SJSA1 (cell line): ENCODE measurements at regions not wholly inside any gene's neighbourhood (a gene's known extent, or its start where the extent isn't known, plus 50 kb on each side); places are given as distances from the start of the nearest gene placed in this dataset.
"Not testable (repeated sequence)": the region's sequence is repeated elsewhere in the genome, so short reads cannot be mapped to it uniquely, and the experiment has no call there.

ENCODE experiments used
- DNase-seq, 2 experiments: peaks; one replicate each; pipeline ENCODE4 v3.0.0-alpha.2; 2015 to 2020; ENCODE audit warnings: low spot score in 2 of 2, low read depth in 1 of 2
- H3K27ac ChIP-seq: fragments of 250-450 bp; sonication (Bioruptor Pico); 2 replicates; pipeline ENCODE4 v1.5.1; 2020; ENCODE audit warnings: mild to moderate bottlenecking, moderate library complexity
- H3K27me3 ChIP-seq: fragments of 250-450 bp; sonication (Bioruptor Pico); replicated peaks from 2 replicates; pipeline ENCODE4 v1.5.1; 2020; ENCODE audit warnings: mild to moderate bottlenecking, moderate library complexity
- H3K36me3 ChIP-seq: fragments of 250-450 bp; sonication (Bioruptor Pico); 2 replicates; pipeline ENCODE4 v1.5.1; 2020; ENCODE audit warnings: mild to moderate bottlenecking
- H3K4me1 ChIP-seq: fragments of 250-450 bp; sonication (Bioruptor Pico); replicated peaks from 2 replicates; pipeline ENCODE4 v1.6.1; 2021; ENCODE audit warnings: mild to moderate bottlenecking
- H3K4me3 ChIP-seq: fragments of 250-450 bp; sonication (Bioruptor Pico); 2 replicates; pipeline ENCODE4 v1.5.1; 2020; ENCODE audit warnings: mild to moderate bottlenecking
- H3K9me3 ChIP-seq: fragments of 250-450 bp; sonication (Bioruptor Pico); replicated peaks from 2 replicates; pipeline ENCODE4 v1.5.1; 2020; ENCODE audit warnings: mild to moderate bottlenecking

GRCh38 chr15:62346168-62346567, 181.1 kb upstream of the C2CD4B start:
- Histone ChIP-seq H3K9me3 (no peaks in the 10 kb centered on the region), H3K27ac (no peak overlapping the region), H3K4me3 (no peak overlapping the region), H3K27me3 (no peaks in the 10 kb centered on the region), H3K4me1 (no peaks in the 10 kb centered on the region), H3K36me3 (no peaks in the 10 kb centered on the region)
- no peak for DNase-seq

GRCh38 chr15:62348118-62348517, 183.0 kb upstream of the C2CD4B start:
- Histone ChIP-seq H3K4me3 (no peak overlapping the region), H3K4me1 (no peaks in the 10 kb centered on the region), H3K27ac (no peak overlapping the region), H3K27me3 (no peaks in the 10 kb centered on the region), H3K9me3 (no peaks in the 10 kb centered on the region), H3K36me3 (no peaks in the 10 kb centered on the region)
- DNase-seq: no peak

DNA sequence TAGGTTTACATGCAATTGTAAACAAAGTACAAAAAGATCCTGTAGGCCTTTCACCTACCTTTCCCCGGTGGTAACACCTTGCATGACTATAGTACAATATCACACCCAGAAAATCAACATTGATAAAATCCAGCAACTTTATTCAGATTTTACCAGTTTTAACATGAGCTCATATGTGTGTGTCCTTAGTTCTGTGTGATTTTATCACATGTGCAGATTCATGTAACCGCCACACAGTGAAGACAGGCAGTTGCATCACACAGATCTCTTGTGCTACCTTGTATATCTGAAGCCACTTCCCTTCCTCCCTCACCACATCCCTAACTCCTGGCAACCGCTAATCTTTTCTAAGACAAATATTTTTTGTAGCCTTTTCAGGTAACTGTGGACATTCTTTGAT, 183.5 kb upstream of the C2CD4B start:
- DNase-seq: no peak
- no peak overlapping the region for H3K4me3 ChIP-seq
- H3K27ac ChIP-seq: no peak overlapping the region
- no peaks in the 10 kb centered on the region for H3K27me3 ChIP-seq
- no peaks in the 10 kb centered on the region for H3K4me1 ChIP-seq
- no peaks in the 10 kb centered on the region for H3K36me3 ChIP-seq
- no peaks in the 10 kb centered on the region for H3K9me3 ChIP-seq

DNA sequence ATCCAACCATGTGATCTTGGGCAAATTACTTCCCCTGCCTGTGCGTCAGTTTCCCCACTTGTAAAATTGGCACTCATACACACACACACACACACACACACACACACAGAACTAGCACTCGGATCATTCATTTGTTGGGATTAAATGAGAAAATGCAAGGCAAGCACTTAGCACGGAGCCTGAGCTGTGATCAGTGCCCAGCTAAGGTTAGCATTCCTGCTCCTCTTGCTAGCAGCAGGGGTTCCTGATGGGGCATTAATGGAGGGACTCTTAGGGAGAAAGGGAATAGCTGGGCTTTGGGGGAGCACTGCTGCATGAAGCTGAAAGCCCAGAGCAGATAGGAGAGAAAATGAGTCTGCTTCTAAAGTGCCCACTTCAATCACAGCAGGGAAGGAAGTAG, 187.7 kb upstream of the C2CD4B start:
- no peak for DNase-seq
- Histone ChIP-seq H3K36me3 (no peaks in the 10 kb centered on the region), H3K27ac (no peak overlapping the region), H3K27me3 (0 out of 2 replicates have a peak, but pooled peaks cover 4% of the 10 kb centered on the region), H3K9me3 (no peaks in the 10 kb centered on the region), H3K4me1 (no peaks in the 10 kb centered on the region), H3K4me3 (no peak overlapping the region)

DNA sequence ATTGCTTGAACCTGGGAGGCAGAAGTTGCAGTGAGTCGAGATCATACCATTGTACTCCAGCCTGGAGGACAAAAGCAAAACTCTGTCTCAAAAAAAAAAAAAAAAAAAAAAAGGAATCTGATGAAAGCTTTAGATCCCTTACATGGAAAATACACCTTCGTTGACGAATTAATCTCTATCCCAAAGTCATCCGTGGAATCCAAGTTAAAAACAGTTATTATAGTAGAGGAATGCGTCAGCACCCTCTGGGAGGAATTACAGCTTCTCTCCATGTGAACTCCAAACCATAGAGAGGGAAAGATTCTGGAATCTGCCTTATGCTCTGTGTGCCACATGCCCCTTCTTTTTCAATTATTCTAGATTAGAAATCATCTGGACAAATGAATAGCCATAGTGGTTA, 192.3 kb upstream of the C2CD4B start:
- Histone ChIP-seq H3K27ac (no peak overlapping the region), H3K9me3 (no peaks in the 10 kb centered on the region), H3K36me3 (no peaks in the 10 kb centered on the region), H3K27me3 (peaks cover 13% of the 10 kb centered on the region), H3K4me1 (no peaks in the 10 kb centered on the region), H3K4me3 (no peak overlapping the region)
- no peak for DNase-seq

DNA sequence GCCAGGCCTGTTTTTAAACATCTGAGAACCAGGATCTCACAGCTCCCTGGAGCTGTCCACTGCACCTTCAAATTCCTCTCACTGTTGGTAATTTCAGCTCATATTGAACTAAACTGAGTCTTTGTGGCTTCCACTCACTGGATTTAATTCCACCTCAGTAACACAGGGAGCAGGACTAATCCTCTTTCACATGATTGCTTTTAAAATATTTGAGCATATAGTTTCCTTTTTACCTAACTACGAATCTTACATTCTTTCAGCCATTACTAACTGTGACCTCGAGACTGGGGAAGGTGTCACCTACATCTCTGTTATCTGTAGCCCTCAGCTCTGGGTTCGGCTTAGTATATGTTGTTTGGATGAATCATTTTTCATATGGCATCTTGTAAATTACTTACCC, 194.3 kb upstream of the C2CD4B start:
- DNase-seq: no peak
- Histone ChIP-seq H3K27ac (no peak overlapping the region), H3K36me3 (no peaks in the 10 kb centered on the region), H3K9me3 (no peaks in the 10 kb centered on the region), H3K4me1 (no peaks in the 10 kb centered on the region), H3K4me3 (no peak overlapping the region), H3K27me3 (peaks cover 14% of the 10 kb centered on the region)

DNA sequence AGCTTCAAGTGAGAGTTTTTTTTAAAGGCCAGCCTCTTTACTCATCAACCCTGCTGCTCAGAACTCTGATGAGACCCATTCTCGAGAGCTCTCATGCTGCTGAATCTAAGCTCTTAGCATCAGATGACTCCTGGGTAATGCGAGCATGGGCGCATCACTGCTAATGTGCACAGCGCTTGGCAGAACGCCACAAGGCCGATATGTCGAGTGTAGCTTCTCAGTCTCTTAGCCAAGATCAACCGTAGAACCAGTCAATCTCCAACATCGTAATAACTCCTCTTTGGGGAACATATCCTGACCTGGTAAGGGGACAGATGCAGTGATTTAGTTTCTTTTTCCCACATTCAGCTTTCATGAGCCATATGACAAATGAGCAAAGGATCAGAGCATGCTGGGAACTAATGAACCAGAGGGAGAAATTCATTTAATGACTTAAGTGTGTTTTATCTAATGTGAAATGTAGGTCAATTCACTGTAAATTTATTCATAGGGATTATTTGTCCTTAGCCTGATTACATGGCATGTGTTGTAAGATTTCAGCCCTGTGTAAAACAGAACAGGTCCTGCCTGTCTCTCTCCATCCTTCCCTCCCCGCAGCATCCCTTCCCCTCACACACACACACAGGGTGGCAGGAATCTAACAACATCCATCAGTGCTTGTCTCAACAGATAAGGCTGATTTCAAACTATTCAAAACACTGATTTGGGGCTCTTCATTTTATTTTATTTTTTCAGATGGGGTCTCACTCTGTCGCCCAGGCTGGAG, 195.4 kb upstream of the C2CD4B start:
- Histone ChIP-seq H3K4me1 (no peaks in the 10 kb centered on the region), H3K27ac (no peak overlapping the region), H3K9me3 (no peaks in the 10 kb centered on the region), H3K27me3 (peaks cover 14% of the 10 kb centered on the region), H3K36me3 (no peaks in the 10 kb centered on the region), H3K4me3 (no peak overlapping the region)
- DNase-seq: no peak

DNA sequence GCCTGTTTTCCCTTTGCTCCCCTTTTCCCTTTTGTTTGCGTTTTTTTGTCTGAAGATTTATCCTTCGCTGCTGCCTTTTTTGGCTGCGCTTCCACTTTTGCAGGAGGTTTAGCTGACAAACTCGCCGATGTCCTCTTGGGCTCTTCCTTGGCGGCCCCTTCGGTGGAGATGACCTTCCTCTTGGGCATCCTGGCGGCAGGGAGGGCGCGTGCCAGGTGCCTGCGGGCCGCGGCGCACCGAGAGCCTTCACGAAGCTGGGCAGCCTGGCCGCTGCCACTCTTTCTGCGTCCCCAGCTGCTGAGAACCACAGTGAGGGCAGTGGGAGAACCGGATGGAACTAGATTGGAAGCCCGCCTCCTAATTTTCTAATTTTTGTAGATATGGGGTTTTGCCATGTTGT, 197.1 kb upstream of the C2CD4B start:
- Histone ChIP-seq H3K4me3 (no peak overlapping the region), H3K9me3 (no peaks in the 10 kb centered on the region), H3K27ac (no peak overlapping the region), H3K27me3 (peaks cover 14% of the 10 kb centered on the region), H3K4me1 (no peaks in the 10 kb centered on the region), H3K36me3 (no peaks in the 10 kb centered on the region)
- no peak for DNase-seq

GRCh38 chr15:62362608-62363007, 197.5 kb upstream of the C2CD4B start:
- Histone ChIP-seq H3K4me1 (no peaks in the 10 kb centered on the region), H3K27me3 (peaks cover 12% of the 10 kb centered on the region), H3K27ac (no peak overlapping the region), H3K4me3 (no peak overlapping the region), H3K9me3 (no peaks in the 10 kb centered on the region), H3K36me3 (no peaks in the 10 kb centered on the region)
- no peak for DNase-seq

- DNase-seq: no peak
- no peaks in the 10 kb centered on the region for H3K36me3 ChIP-seq
- H3K27ac ChIP-seq: no peak overlapping the region
- H3K9me3 ChIP-seq: no peaks in the 10 kb centered on the region
- no peaks in the 10 kb centered on the region for H3K4me1 ChIP-seq
- peaks cover 10% of the 10 kb centered on the region for H3K27me3 ChIP-seq
- no peak overlapping the region for H3K4me3 ChIP-seq
Observed at GRCh38 chr15:62363913-62364312, 198.8 kb upstream of the C2CD4B start.

GRCh38 chr15:62365795-62366442, 200.8 kb upstream of the C2CD4B start:
- Histone ChIP-seq H3K9me3 (no peaks in the 10 kb centered on the region), H3K27me3 (peaks cover 10% of the 10 kb centered on the region), H3K27ac (no peak overlapping the region), H3K4me1 (no peaks in the 10 kb centered on the region), H3K36me3 (no peaks in the 10 kb centered on the region), H3K4me3 (no peak overlapping the region)
- DNase-seq: no peak

GRCh38 chr15:62369454-62369853, 204.4 kb upstream of the C2CD4B start:
- no peaks in the 10 kb centered on the region; the same call in 1 of the 2 replicates for H3K27me3 ChIP-seq
- H3K4me1 ChIP-seq: no peaks in the 10 kb centered on the region
- H3K4me3 ChIP-seq: no peak overlapping the region
- DNase-seq: no peak
- H3K36me3 ChIP-seq: no peaks in the 10 kb centered on the region
- no peak overlapping the region for H3K27ac ChIP-seq
- no peaks in the 10 kb centered on the region for H3K9me3 ChIP-seq

GRCh38 chr15:62371683-62372082, 206.6 kb upstream of the C2CD4B start:
- H3K9me3 ChIP-seq, H3K4me3 ChIP-seq, H3K36me3 ChIP-seq, DNase-seq, H3K27me3 ChIP-seq, H3K4me1 ChIP-seq, H3K27ac ChIP-seq: not testable (repeated sequence)

DNA sequence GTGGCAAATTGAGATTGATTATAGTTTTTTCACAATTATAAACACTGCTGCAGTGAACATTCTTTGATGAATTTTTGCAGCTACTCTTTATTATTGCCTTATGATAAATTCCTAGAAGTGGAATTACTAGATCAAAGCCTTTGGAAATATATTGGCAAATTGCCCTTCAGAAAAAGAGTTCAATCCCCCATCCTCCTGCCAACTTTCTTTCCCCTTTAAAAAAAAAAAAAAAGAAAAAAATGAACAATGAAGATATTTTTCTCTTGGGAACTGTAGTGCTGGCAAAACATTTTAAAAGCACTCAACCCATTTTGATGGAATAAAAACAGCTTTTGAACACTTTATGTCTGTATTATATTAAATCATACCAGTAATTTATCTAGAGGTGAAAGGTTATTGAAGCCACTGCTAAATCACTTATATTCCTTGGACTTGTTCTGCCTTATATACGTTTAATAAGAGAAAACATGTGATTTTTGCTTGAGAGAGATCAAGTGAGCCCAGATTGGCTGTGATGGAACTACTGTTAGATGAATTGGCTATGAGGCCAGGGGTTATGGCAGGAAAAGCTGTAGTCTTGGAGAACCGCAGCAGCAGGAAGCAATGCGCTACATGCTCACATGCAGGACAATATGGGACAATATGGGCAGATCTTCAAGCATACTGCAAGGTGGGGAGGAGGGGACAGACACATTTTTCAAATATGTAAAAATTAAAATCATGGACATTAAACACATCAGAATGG, 212.8 kb upstream of the C2CD4B start:
- no peaks in the 10 kb centered on the region for H3K27me3 ChIP-seq
- no peaks in the 10 kb centered on the region for H3K9me3 ChIP-seq
- no peak for DNase-seq
- H3K4me1 ChIP-seq: no peaks in the 10 kb centered on the region
- no peaks in the 10 kb centered on the region for H3K36me3 ChIP-seq
- no peak overlapping the region for H3K27ac ChIP-seq
- H3K4me3 ChIP-seq: no peak overlapping the region
